Neuron (in vitro differentiated cells): ENCODE measurements at regions not wholly inside any gene's neighbourhood (a gene's known extent, or its start where the extent isn't known, plus 50 kb on each side); places are given as distances from the start of the nearest gene placed in this dataset.

Experiments used
- H2AFZ ChIP-seq: one replicate; pipeline ENCODE4 v1.6.1; 2013; ENCODE audit warnings: low read depth, mild to moderate bottlenecking, inconsistent platforms, low read length, moderate library complexity
- H3K27me3 ChIP-seq: one replicate; pipeline ENCODE4 v1.6.1; 2013; ENCODE audit warnings: low read length; ENCODE audit not compliant: insufficient read depth
- H3K36me3 ChIP-seq: one replicate; pipeline ENCODE4 v1.6.1; 2013; ENCODE audit warnings: low read length; ENCODE audit not compliant: insufficient read depth
- H3K4me1 ChIP-seq: one replicate; pipeline ENCODE4 v1.6.1; 2013; ENCODE audit warnings: low read length; ENCODE audit not compliant: insufficient read depth
- H3K4me3 ChIP-seq: 2 replicates; pipeline ENCODE4 v1.5.1; 2013; ENCODE audit warnings: mild to moderate bottlenecking, low read length, moderate library complexity
- H3K9me3 ChIP-seq: one replicate; pipeline ENCODE4 v1.6.1; 2013; ENCODE audit warnings: low read length

GRCh38 chr20:40294175-40294574 is 394.9 kb downstream of the MAFB start:
- Histone ChIP-seq H2AFZ (no peak overlapping the region), H3K4me3 (no peak overlapping the region), H3K27me3 (no peaks in the 10 kb centered on the region), H3K4me1 (no peaks in the 10 kb centered on the region), H3K9me3 (no peaks in the 10 kb centered on the region), H3K36me3 (no peaks in the 10 kb centered on the region)

DNA sequence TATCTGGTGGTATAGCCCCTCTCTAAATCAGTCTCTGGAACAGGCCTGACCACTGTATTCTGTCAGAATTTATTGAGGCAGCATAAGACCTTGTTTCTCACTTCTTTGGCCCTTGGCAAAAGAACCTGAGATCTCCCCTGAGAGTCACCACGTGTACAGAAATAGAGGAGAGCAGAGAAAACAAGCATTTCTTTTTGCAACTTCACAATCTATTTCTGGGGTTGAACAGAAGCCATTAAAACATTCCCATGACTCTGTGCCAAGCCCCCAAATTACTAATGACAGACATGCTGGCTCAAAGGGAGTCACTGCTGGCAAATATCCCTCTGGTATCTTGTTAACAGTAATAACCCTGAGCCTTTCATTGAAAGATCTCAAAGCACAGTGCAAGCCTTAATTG is 395.3 kb downstream of the MAFB start:
- Histone ChIP-seq H3K36me3 (no peaks in the 10 kb centered on the region), H3K4me3 (no peak overlapping the region), H3K27me3 (no peaks in the 10 kb centered on the region), H2AFZ (no peak overlapping the region), H3K9me3 (no peaks in the 10 kb centered on the region), H3K4me1 (no peaks in the 10 kb centered on the region)

DNA sequence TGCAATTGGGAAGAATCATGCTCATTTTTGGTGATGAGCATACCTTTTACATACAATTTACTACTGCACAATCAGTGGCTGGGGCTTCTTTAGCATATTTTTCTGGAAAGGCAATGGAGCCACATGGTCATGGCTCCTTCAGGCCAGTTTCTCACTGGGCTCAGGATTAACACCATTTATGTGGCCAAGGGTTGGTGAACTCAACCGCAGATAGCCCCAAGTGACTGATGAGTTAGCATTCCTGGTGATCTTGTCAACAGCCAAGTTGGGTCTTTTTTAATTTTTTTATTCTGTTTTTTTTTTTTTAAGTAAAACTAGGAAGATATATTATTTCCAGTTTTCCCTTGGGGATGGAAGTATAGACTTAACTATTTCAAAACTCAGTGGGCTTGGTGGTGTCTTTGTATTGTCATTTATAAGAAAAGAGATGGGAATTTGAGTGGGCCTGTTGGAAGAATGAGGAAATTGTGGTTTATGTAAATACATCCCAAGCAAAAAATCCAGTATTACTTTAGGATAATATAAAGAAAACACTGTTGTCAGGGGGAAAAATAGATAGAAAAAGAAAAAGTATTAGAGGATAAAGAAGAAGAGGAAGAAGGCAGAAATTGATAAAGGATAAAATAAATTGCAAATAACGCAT is 397.4 kb downstream of the MAFB start:
- H3K4me1 ChIP-seq = no peaks in the 10 kb centered on the region
- H3K4me3 ChIP-seq = no peak overlapping the region
- H3K9me3 ChIP-seq = no peaks in the 10 kb centered on the region

DNA sequence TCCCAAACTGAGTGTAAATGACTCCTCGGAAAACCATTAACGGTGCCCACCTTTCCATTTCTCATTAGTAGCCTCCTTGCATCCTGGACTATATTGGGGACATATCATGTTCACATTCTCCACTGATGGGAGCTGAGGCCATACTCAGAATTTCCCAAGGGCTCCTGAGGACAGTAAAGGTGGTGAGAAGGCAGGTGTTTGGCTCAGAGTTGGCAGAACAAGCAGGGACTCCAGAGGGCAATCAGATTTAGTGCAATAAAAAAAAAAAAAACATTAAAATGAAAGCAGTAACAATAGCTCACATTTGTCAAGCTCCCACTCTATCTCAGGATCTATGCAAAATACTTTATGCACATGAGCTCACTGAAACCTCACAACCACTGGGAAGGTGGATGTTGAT is 401.4 kb downstream of the MAFB start:
- H3K27me3 ChIP-seq = no peaks in the 10 kb centered on the region
- no peak overlapping the region for H2AFZ ChIP-seq
- H3K36me3 ChIP-seq = no peaks in the 10 kb centered on the region
- H3K4me1 ChIP-seq = no peaks in the 10 kb centered on the region
- H3K9me3 ChIP-seq = no peaks in the 10 kb centered on the region
- no peak overlapping the region for H3K4me3 ChIP-seq

More for the DNA sequence above, 397.4 kb downstream of the MAFB start:
- Histone ChIP-seq H3K27me3 (no peaks in the 10 kb centered on the region), H3K36me3 (no peaks in the 10 kb centered on the region), H2AFZ (no peak overlapping the region)

DNA sequence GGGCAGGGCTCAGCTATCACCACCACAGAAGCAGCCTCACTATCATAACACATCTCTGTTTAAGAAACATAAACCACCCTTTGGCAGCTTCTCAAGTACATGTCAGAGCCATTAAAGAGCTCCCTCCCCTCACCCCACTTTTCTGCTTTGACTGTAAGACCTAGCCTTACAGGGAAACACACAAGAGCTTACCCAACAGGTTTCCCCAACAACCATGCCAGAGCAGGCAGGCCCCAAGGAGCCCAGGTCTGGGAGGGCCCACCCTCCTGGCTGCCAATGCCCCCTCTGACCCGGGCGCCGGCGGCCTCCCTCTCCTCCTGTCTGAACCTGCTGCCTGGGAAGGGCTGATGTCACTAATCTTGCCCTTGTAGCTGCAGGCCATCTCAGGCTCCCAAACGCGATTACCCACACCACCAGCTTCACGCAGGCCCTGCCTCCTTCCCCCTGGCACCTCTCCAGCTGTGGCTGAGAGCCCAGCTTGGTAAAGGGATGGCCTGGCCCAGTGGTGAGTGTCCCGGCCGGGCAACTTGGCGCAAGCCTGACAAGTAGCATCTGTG is 402.0 kb downstream of the MAFB start:
- H3K27me3 ChIP-seq = no peaks in the 10 kb centered on the region
- no peak overlapping the region for H2AFZ ChIP-seq
- no peak overlapping the region for H3K4me3 ChIP-seq
- no peaks in the 10 kb centered on the region for H3K36me3 ChIP-seq
- H3K4me1 ChIP-seq = no peaks in the 10 kb centered on the region
- no peaks in the 10 kb centered on the region for H3K9me3 ChIP-seq

- no peak overlapping the region for H2AFZ ChIP-seq
Observed at GRCh38 chr20:40284611-40285010, 404.4 kb downstream of the MAFB start.

DNA sequence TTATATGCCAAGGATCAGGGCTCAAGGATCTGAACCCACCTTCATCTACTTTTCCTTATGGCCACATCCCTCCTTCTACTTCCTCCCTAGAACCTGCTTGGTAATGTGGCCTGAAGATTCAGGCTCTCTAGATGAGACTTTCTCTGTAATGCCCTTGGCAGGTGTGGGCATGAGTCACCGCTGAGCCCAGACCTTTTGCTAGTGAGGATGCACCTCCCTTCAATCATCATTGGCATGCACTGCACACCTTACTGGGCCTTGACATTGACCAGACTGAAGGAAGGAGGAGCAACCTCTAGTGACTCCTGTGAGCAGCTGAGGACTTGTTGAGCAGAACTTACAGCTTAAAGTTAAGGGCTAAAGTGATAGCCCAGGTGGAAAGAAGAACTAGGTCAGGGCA is 405.3 kb downstream of the MAFB start:
- no peaks in the 10 kb centered on the region for H3K4me1 ChIP-seq
- no peak overlapping the region for H2AFZ ChIP-seq
- no peaks in the 10 kb centered on the region for H3K9me3 ChIP-seq
- H3K27me3 ChIP-seq = no peaks in the 10 kb centered on the region
- no peaks in the 10 kb centered on the region for H3K36me3 ChIP-seq
- H3K4me3 ChIP-seq = no peak overlapping the region

More at GRCh38 chr20:40284611-40285010, 404.4 kb downstream of the MAFB start:
- Histone ChIP-seq H3K9me3 (no peaks in the 10 kb centered on the region), H3K4me1 (no peaks in the 10 kb centered on the region), H3K27me3 (no peaks in the 10 kb centered on the region), H3K4me3 (no peak overlapping the region), H3K36me3 (no peaks in the 10 kb centered on the region)

- no peaks in the 10 kb centered on the region for H3K27me3 ChIP-seq
Observed at GRCh38 chr20:40282941-40283340, 406.1 kb downstream of the MAFB start.

GRCh38 chr20:40282541-40282940 is 406.5 kb downstream of the MAFB start:
- Histone ChIP-seq H3K9me3 (no peaks in the 10 kb centered on the region), H3K4me1 (no peaks in the 10 kb centered on the region), H2AFZ (no peak overlapping the region), H3K27me3 (no peaks in the 10 kb centered on the region), H3K36me3 (no peaks in the 10 kb centered on the region), H3K4me3 (no peak overlapping the region)

More at GRCh38 chr20:40282941-40283340, 406.1 kb downstream of the MAFB start:
- Histone ChIP-seq H3K9me3 (no peaks in the 10 kb centered on the region), H3K4me3 (no peak overlapping the region), H3K36me3 (no peaks in the 10 kb centered on the region), H2AFZ (no peak overlapping the region), H3K4me1 (no peaks in the 10 kb centered on the region)

- Histone ChIP-seq H3K36me3 (no peaks in the 10 kb centered on the region), H2AFZ (no peak overlapping the region), H3K9me3 (no peaks in the 10 kb centered on the region), H3K27me3 (no peaks in the 10 kb centered on the region), H3K4me3 (no peak overlapping the region), H3K4me1 (no peaks in the 10 kb centered on the region)
Observed at GRCh38 chr20:40280616-40281015, 408.4 kb downstream of the MAFB start.

GRCh38 chr20:40279390-40279789 is 409.6 kb downstream of the MAFB start:
- Histone ChIP-seq H3K4me3 (no peak overlapping the region), H3K27me3 (no peaks in the 10 kb centered on the region), H3K36me3 (no peaks in the 10 kb centered on the region), H3K9me3 (no peaks in the 10 kb centered on the region), H2AFZ (no peak overlapping the region), H3K4me1 (no peaks in the 10 kb centered on the region)

DNA sequence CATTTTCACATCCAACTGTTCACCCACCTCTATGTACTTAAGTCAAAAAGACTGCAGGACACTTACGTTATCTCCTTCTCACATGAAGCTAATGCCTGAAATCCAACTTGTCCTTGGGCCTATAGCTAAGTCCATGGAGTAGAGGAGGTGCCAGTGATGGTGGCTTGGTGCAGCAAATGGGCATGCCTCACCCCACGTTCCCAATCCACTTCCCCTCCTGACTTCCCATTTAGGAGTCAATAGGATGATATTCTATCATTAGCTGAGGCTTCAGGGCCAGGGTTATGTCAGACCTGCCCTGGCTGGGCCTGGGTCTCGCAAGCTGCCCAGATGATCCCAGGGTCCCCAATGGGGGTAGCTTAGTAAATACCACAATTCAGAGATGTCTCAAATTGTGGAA is 410.4 kb downstream of the MAFB start:
- H3K36me3 ChIP-seq = no peaks in the 10 kb centered on the region
- no peak overlapping the region for H2AFZ ChIP-seq
- no peaks in the 10 kb centered on the region for H3K27me3 ChIP-seq
- no peaks in the 10 kb centered on the region for H3K9me3 ChIP-seq
- no peaks in the 10 kb centered on the region for H3K4me1 ChIP-seq
- no peak overlapping the region for H3K4me3 ChIP-seq

GRCh38 chr20:40276301-40276700 is 412.7 kb downstream of the MAFB start:
- Histone ChIP-seq H3K36me3 (no peaks in the 10 kb centered on the region), H3K27me3 (no peaks in the 10 kb centered on the region), H3K4me3 (no peak overlapping the region), H3K4me1 (no peaks in the 10 kb centered on the region), H3K9me3 (no peaks in the 10 kb centered on the region), H2AFZ (no peak overlapping the region)

- no peaks in the 10 kb centered on the region for H3K4me1 ChIP-seq
- H3K9me3 ChIP-seq = no peaks in the 10 kb centered on the region
- no peaks in the 10 kb centered on the region for H3K27me3 ChIP-seq
- H3K4me3 ChIP-seq = no peak overlapping the region
- no peak overlapping the region for H2AFZ ChIP-seq
- H3K36me3 ChIP-seq = no peaks in the 10 kb centered on the region
Observed at GRCh38 chr20:40275738-40276137, 413.3 kb downstream of the MAFB start.
